NCI-H345 treated with DMSO at 0.1 percent for 48 hours (cell line): ENCODE measurements at regions not wholly inside any gene's neighbourhood (a gene's known extent, or its start where the extent isn't known, plus 50 kb on each side); places are given as distances from the start of the nearest gene placed in this dataset.
A peak's percentile ranks its signal among the peaks of the same experiment; 100 is the strongest.
"Not testable (repeated sequence)": the region's sequence is repeated elsewhere in the genome, so short reads cannot be mapped to it uniquely, and the experiment has no call there.

Experiments
- DNase-seq: peaks from one replicate; lab custom pipeline; 2025; ENCODE audit not compliant: unreplicated experiment; lab: John Stamatoyannopoulos, UW

DNA sequence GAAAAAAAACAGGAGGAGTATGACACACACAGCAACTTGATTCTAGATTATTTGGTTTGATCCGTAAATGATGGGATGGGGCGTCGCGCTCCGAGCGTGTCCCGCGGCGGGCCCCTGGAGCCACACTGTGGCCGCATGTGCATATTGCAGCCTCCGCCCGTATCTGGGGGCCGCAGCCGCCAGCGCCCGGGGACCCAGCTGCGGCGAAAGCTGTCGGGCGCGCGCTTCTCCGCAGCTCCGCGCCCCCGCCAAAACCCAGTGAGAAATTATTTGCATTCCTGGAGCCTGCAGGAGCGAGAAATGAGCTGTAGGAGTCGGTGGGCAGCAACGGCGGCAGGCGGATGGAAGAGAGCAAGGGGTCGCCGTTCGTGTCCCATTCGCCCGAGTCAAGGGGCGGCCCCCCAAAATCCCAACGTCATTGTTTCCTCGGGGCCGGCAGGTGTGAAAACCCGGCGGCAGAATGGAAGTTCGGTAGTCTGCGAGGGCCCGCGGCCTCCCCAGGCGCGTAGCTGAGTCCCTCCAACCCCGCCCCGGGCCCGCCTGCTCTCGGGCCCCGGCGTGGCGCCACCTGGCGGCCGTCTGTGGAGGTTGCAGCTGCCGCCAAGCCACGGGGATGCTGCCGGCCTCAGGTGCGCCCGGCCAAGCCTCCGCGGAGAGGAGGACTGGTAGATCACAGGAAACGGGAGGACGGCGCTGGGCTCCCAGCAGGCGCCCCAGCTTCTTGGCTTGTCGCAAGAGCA is 86.8 kb downstream of the FAM72B start:
- DNase-seq = peak; percentile 10

DNA sequence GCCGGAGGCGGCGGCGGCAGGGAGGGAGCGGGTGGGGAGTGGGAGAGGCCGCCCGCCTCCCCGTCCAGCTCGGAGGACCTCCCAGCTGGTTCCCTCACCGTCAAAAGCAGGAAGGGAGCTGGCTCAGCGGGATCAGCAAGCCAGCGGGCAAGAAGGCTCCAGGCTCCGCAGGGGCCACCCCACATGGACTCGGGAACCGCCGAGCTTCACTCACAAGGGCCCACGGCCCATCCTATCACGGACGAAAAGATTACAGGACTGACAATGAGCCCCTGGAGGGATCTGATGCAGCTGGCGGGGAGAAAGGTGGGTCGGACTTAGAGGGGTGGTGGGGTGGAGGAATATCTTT is 86.3 kb downstream of the FAM72B start:
- not testable (repeated sequence) for DNase-seq

DNA sequence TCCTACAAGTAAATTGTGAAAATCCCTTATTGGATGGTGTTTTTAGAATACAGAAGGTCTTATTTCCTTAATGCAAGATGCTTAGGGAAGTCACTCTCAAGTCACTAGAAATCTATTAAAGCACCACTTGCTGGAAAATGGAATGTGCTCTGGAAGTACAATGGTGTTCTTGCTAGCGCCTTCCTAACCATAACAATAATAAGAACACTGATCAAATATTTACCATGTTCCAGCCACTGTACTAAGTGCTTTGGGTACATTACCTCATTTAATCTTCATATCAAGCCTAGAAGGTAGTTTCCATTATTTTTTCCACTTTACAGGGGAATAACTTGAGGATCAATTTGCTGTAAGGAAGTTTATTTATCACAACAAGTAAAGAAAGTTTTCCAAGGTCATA is 75.1 kb downstream of the FAM72B start:
- not testable (repeated sequence) for DNase-seq

GRCh38 chr1:121116522-121117297 is 67.4 kb downstream of the FAM72B start:
- DNase-seq = not testable (repeated sequence)

- not testable (repeated sequence) for DNase-seq
Observed at GRCh38 chr1:121117298-121117611, 66.9 kb downstream of the FAM72B start.

DNA sequence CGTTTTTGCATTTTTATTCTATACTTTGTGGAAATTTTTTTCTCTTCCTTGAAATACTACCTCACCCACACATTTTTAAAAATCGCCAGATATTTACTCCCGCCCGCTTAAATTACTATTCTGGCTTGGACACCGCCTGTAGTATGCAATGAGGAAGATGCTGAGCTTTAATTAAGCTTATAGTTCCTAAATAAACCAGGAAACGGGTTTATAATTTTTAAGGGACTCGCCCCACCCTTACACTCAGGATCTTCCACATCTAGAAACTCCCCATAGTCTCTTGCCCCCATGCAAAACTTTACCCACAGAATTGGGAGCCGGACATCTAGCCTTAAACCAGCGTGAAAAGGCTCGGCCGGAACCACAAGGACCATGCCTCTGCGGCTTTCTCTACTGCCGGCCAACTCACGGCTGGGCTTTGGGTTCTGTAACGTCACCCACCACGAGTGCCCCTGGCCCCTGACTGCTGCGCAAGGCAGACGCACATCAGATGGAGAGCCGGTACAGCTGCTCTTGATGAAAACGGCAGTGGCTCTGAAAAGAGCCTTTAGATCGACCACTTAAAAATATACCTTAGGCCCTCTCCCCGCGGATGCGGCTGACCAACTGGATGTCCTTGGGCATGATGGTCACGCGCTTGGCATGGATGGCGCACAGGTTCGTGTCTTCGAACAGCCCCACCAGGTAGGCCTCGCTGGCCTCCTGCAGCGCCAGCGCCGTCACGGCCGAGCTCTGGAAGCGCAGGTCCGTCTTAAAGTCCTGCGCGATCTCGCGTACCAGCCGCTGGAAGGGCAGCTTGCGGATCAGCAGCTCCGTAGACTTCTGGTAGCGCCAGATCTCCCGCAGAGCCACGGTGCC is 66.3 kb downstream of the FAM72B start:
- DNase-seq = not testable (repeated sequence)
